ENCODE measurements at regions not wholly inside any gene's neighbourhood (a gene's known extent, or its start where the extent isn't known, plus 50 kb on each side); places are given as distances from the start of the nearest gene placed in this dataset.

GRCh38 chr1:98400446-98400845 lies 261.1 kb upstream of the SNX7 start:
- no peak overlapping the region for H3K4me2 ChIP-seq
- H3K9ac ChIP-seq, result no peak overlapping the region
- H2AFZ ChIP-seq (ENCODE audit: low read depth), result no peak overlapping the region
- peaks cover 5% of the 10 kb centered on the region for H3K4me1 ChIP-seq (ENCODE audit: low read depth, poor library complexity, severe bottlenecking)
- no peaks in the 10 kb centered on the region for H4K20me1 ChIP-seq (ENCODE audit: insufficient read depth)
- no peak overlapping the region for H3K27ac ChIP-seq
- no peaks in the 10 kb centered on the region for H3K79me2 ChIP-seq (ENCODE audit: insufficient read depth, low read depth)
- H3K4me3 ChIP-seq (IDR thresholded peaks at IDR 0.05; ENCODE audit: insufficient read depth, low read depth, low read length), result no peak overlapping the region
- H3K36me3 ChIP-seq (ENCODE audit: insufficient read depth), result no peaks in the 10 kb centered on the region
- no peak for TF ChIP-seq CTCF (conservative IDR thresholded peaks at IDR 0.05; ENCODE audit: low read depth, low read length)
- H3K27me3 ChIP-seq (ENCODE audit: insufficient read depth, low read depth), result no peaks in the 10 kb centered on the region

- TF ChIP-seq CTCF (conservative IDR thresholded peaks at IDR 0.05; ENCODE audit: low read depth, low read length), result no peak
- H3K9ac ChIP-seq, result no peak overlapping the region
- H4K20me1 ChIP-seq (ENCODE audit: insufficient read depth), result no peaks in the 10 kb centered on the region
- no peaks in the 10 kb centered on the region for H3K79me2 ChIP-seq (ENCODE audit: insufficient read depth, low read depth)
- no peak overlapping the region for H3K4me2 ChIP-seq
- no peak overlapping the region for H3K4me3 ChIP-seq (IDR thresholded peaks at IDR 0.05; ENCODE audit: insufficient read depth, low read depth, low read length)
- no peaks in the 10 kb centered on the region for H3K36me3 ChIP-seq (ENCODE audit: insufficient read depth)
- H3K4me1 ChIP-seq (ENCODE audit: low read depth, poor library complexity, severe bottlenecking), result peaks cover 5% of the 10 kb centered on the region
- H3K27ac ChIP-seq, result no peak overlapping the region
- no peaks in the 10 kb centered on the region for H3K27me3 ChIP-seq (ENCODE audit: insufficient read depth, low read depth)
- H2AFZ ChIP-seq (ENCODE audit: low read depth), result no peak overlapping the region
Measured at GRCh38 chr1:98399218-98399617, 262.3 kb upstream of the SNX7 start.

GRCh38 chr1:98398649-98399048 lies 262.9 kb upstream of the SNX7 start:
- Histone ChIP-seq H3K27ac (no peak overlapping the region), H3K79me2 (ENCODE audit: insufficient read depth, low read depth) (no peaks in the 10 kb centered on the region), H3K4me1 (ENCODE audit: low read depth, poor library complexity, severe bottlenecking) (peaks cover 5% of the 10 kb centered on the region), H3K9ac (no peak overlapping the region), H4K20me1 (ENCODE audit: insufficient read depth) (no peaks in the 10 kb centered on the region), H3K4me2 (no peak overlapping the region), H3K4me3 (IDR thresholded peaks at IDR 0.05; ENCODE audit: insufficient read depth, low read depth, low read length) (no peak overlapping the region), H2AFZ (ENCODE audit: low read depth) (no peak overlapping the region), H3K36me3 (ENCODE audit: insufficient read depth) (no peaks in the 10 kb centered on the region), H3K27me3 (ENCODE audit: insufficient read depth, low read depth) (no peaks in the 10 kb centered on the region)
- TF ChIP-seq CTCF (conservative IDR thresholded peaks at IDR 0.05; ENCODE audit: low read depth, low read length), result no peak

GRCh38 chr1:98398092-98398491 lies 263.4 kb upstream of the SNX7 start:
- Histone ChIP-seq H2AFZ (ENCODE audit: low read depth) (no peak overlapping the region), H3K4me1 (ENCODE audit: low read depth, poor library complexity, severe bottlenecking) (peaks cover 5% of the 10 kb centered on the region), H3K4me3 (IDR thresholded peaks at IDR 0.05; ENCODE audit: insufficient read depth, low read depth, low read length) (no peak overlapping the region), H3K9ac (no peak overlapping the region), H3K27ac (no peak overlapping the region), H3K36me3 (ENCODE audit: insufficient read depth) (no peaks in the 10 kb centered on the region), H3K27me3 (ENCODE audit: insufficient read depth, low read depth) (no peaks in the 10 kb centered on the region), H4K20me1 (ENCODE audit: insufficient read depth) (no peaks in the 10 kb centered on the region), H3K79me2 (ENCODE audit: insufficient read depth, low read depth) (no peaks in the 10 kb centered on the region), H3K4me2 (no peak overlapping the region)
- no peak for TF ChIP-seq CTCF (conservative IDR thresholded peaks at IDR 0.05; ENCODE audit: low read depth, low read length)

GRCh38 chr1:98393719-98394118 lies 267.8 kb upstream of the SNX7 start:
- Histone ChIP-seq H4K20me1 (ENCODE audit: insufficient read depth) (no peaks in the 10 kb centered on the region), H3K36me3 (ENCODE audit: insufficient read depth) (no peaks in the 10 kb centered on the region), H3K4me1 (ENCODE audit: low read depth, poor library complexity, severe bottlenecking) (peaks cover 7% of the 10 kb centered on the region), H3K79me2 (ENCODE audit: insufficient read depth, low read depth) (no peaks in the 10 kb centered on the region), H3K4me3 (IDR thresholded peaks at IDR 0.05; ENCODE audit: insufficient read depth, low read depth, low read length) (no peak overlapping the region), H3K27ac (no peak overlapping the region), H3K4me2 (no peak overlapping the region), H3K27me3 (ENCODE audit: insufficient read depth, low read depth) (no peaks in the 10 kb centered on the region), H3K9ac (no peak overlapping the region), H2AFZ (ENCODE audit: low read depth) (no peak overlapping the region)
- no peak for TF ChIP-seq CTCF (conservative IDR thresholded peaks at IDR 0.05; ENCODE audit: low read depth, low read length)

Measured in KMS-11 (cell line).